HUES6 (cell line): ENCODE measurements at regions not wholly inside any gene's neighbourhood (a gene's known extent, or its start where the extent isn't known, plus 50 kb on each side); places are given as distances from the start of the nearest gene placed in this dataset.

Source experiments
- H3K27ac ChIP-seq: 2 replicates; pipeline ENCODE4 v1.7.0; 2013; ENCODE audit warnings: low read depth, mild to moderate bottlenecking, low read length, inconsistent platforms
- H3K27me3 ChIP-seq: 2 replicates; pipeline ENCODE4 v1.6.1; 2013; ENCODE audit warnings: low read length; ENCODE audit not compliant: control insufficient read depth, insufficient read depth
- H3K36me3 ChIP-seq: 2 replicates; pipeline ENCODE4 v1.6.1; 2013; ENCODE audit warnings: low read length; ENCODE audit not compliant: control insufficient read depth, insufficient read depth
- H3K4me1 ChIP-seq: 2 replicates; pipeline ENCODE4 v1.6.1; 2013; ENCODE audit warnings: low read length; ENCODE audit not compliant: control insufficient read depth, insufficient read depth
- H3K4me3 ChIP-seq: 2 replicates; pipeline ENCODE4 v1.5.1; 2013; ENCODE audit warnings: low read depth, low read length
- H3K9ac ChIP-seq: one replicate; pipeline ENCODE4 v1.6.1; 2013; ENCODE audit warnings: mild to moderate bottlenecking, low read length
- H3K9me3 ChIP-seq: 2 replicates; pipeline ENCODE4 v1.6.1; 2013; ENCODE audit warnings: low read depth, low read length; ENCODE audit not compliant: control insufficient read depth, insufficient read depth

- peaks cover 19% of the 10 kb centered on the region for H3K4me1 ChIP-seq
- no peak overlapping the region for H3K27ac ChIP-seq
- H3K36me3 ChIP-seq, result no peaks in the 10 kb centered on the region
- H3K4me3 ChIP-seq, result no peak overlapping the region
- H3K9ac ChIP-seq, result no peak overlapping the region
- peaks cover 11% of the 10 kb centered on the region for H3K27me3 ChIP-seq
- H3K9me3 ChIP-seq, result no peaks in the 10 kb centered on the region
These were observed 54.8 kb upstream of the ID3 start for GRCh38 chr1:23614032-23614660.

GRCh38 chr1:23613191-23614031 is 54.1 kb upstream of the ID3 start:
- Histone ChIP-seq H3K4me3 (no peak overlapping the region), H3K9ac (no peak overlapping the region), H3K9me3 (no peaks in the 10 kb centered on the region), H3K27me3 (peaks cover 4% of the 10 kb centered on the region), H3K27ac (peak overlapping the region; percentile 16; the same call in 1 of the 2 replicates), H3K36me3 (no peaks in the 10 kb centered on the region), H3K4me1 (peaks cover 19% of the 10 kb centered on the region)

- Histone ChIP-seq H3K9me3 (no peaks in the 10 kb centered on the region), H3K9ac (no peak overlapping the region), H3K4me3 (no peak overlapping the region), H3K27ac (no peak overlapping the region), H3K4me1 (peaks cover 19% of the 10 kb centered on the region), H3K36me3 (no peaks in the 10 kb centered on the region), H3K27me3 (no peaks in the 10 kb centered on the region)
These were observed 52.5 kb upstream of the ID3 start for GRCh38 chr1:23611601-23612327.

GRCh38 chr1:23610677-23611076 is 51.4 kb upstream of the ID3 start:
- H3K9me3 ChIP-seq, result no peaks in the 10 kb centered on the region
- no peaks in the 10 kb centered on the region for H3K36me3 ChIP-seq
- no peaks in the 10 kb centered on the region for H3K27me3 ChIP-seq
- peaks cover 19% of the 10 kb centered on the region for H3K4me1 ChIP-seq
- no peak overlapping the region for H3K9ac ChIP-seq
- H3K4me3 ChIP-seq, result no peak overlapping the region
- H3K27ac ChIP-seq, result no peak overlapping the region

- H3K4me1 ChIP-seq, result peaks cover 19% of the 10 kb centered on the region
These were observed 50.7 kb upstream of the ID3 start for GRCh38 chr1:23609971-23610370.

More at GRCh38 chr1:23609971-23610370, 50.7 kb upstream of the ID3 start:
- H3K4me3 ChIP-seq, result no peak overlapping the region
- H3K27ac ChIP-seq, result no peak overlapping the region
- H3K9ac ChIP-seq, result no peak overlapping the region
- no peaks in the 10 kb centered on the region for H3K36me3 ChIP-seq
- H3K9me3 ChIP-seq, result no peaks in the 10 kb centered on the region
- no peaks in the 10 kb centered on the region for H3K27me3 ChIP-seq
